ENCODE measurements at regions not wholly inside any gene's neighbourhood (a gene's known extent, or its start where the extent isn't known, plus 50 kb on each side); places are given as distances from the start of the nearest gene placed in this dataset.

DNA sequence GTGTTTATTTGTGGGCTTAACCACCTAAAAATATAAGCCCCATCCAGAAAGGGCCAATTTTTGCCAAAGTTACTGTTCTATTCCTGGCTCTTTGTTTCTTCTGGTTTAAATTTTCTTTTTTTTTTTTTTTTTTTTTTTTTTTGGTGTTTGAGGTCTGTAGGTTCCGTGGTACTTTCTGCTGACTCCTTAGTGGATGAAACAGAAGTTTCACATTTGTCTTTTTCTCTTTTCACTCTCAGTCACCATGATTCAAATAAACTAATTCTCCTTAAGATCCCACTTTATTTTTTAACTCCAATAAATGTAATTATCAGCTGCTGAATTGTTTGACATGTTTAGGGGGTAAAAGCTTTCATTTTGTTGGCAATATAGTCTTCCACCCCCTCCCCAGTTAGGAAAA is 322.3 kb downstream of the CHRM3 start:
- H4K91ac ChIP-seq (replicated peaks; ENCODE audit: insufficient read length, low read length): no peak overlapping the region
- no peak overlapping the region for H3K4ac ChIP-seq (replicated peaks; ENCODE audit: insufficient read length, low read depth, low read length)
- no peak overlapping the region for H2BK15ac ChIP-seq (ENCODE audit: low read length)
- H3K9me3 ChIP-seq (ENCODE audit: insufficient read depth in 2 of 2, low read depth in 1 of 2, low read length in 1 of 2): no peaks in the 10 kb centered on the region
- H3K79me2 ChIP-seq (ENCODE audit: control insufficient read depth in 1 of 2, insufficient read depth in 2 of 2, low read length in 2 of 2): no peaks in the 10 kb centered on the region
- peaks cover 0 to 2% of the 10 kb centered on the region in 2 experiments for H4K20me1 ChIP-seq (replicated peaks in 1 of 2; ENCODE audit: control insufficient read depth in 1 of 2, insufficient read depth in 2 of 2, low read length in 2 of 2)
- H2BK5ac ChIP-seq (ENCODE audit: low read depth, low read length): no peak overlapping the region
- H4K5ac ChIP-seq (ENCODE audit: insufficient read length, low read depth, low read length): no peak overlapping the region
- no peak overlapping the region for H3K4me2 ChIP-seq (ENCODE audit: insufficient read depth in 1 of 2, low read depth in 2 of 2, low read length in 2 of 2)
- H3K79me1 ChIP-seq (ENCODE audit: low read depth, low read length): no peaks in the 10 kb centered on the region
- no peak overlapping the region for H3K23ac ChIP-seq (ENCODE audit: insufficient read length)
- H4K8ac ChIP-seq (ENCODE audit: extremely low read depth, insufficient read depth, low read length): no peak overlapping the region
- no peak overlapping the region for H3K14ac ChIP-seq (ENCODE audit: insufficient read length)
- H2BK120ac ChIP-seq (replicated peaks; ENCODE audit: low read depth, low read length): no peak overlapping the region
- no peak overlapping the region for H3K27ac ChIP-seq (ENCODE audit: low read depth, low read length)
- no peak for FAIRE-seq
- H3K23me2 ChIP-seq (ENCODE audit: low read depth, low read length): no peaks in the 10 kb centered on the region
- peaks cover 0 to 6% (median 3%) of the 10 kb centered on the region in 4 experiments; a peak in 3 of 7 replicates for H3K4me1 ChIP-seq (replicated peaks in 1 of 4; ENCODE audit: control insufficient read depth in 3 of 4, insufficient read depth in 4 of 4, low read length in 3 of 4)
- H2AK5ac ChIP-seq (ENCODE audit: low read depth, low read length): no peak overlapping the region
- H3K36me3 ChIP-seq (ENCODE audit: control insufficient read depth in 2 of 4, insufficient read depth in 4 of 4, low read length in 3 of 4): no peaks in the 10 kb centered on the region
- H3K4me3 ChIP-seq (ENCODE audit: extremely low read depth in 1 of 4, insufficient read depth in 2 of 4, low read depth in 3 of 4, low read length in 4 of 4): no peak overlapping the region
- H3K27me3 ChIP-seq (replicated peaks in 1 of 4; ENCODE audit: control insufficient read depth in 3 of 4, extremely low read depth in 1 of 4, insufficient read depth in 3 of 4, low read length in 3 of 4): no peaks in the 10 kb centered on the region
- POLR2A ChIA-PET (ENCODE audit: partially characterized antibody): no interaction called here
- H2BK12ac ChIP-seq (ENCODE audit: low read depth, low read length): no peak overlapping the region
- H3K9ac ChIP-seq (replicated peaks in 1 of 4; ENCODE audit: extremely low read depth in 1 of 4, low read depth in 3 of 4, low read length in 3 of 4): no peak overlapping the region
- no peak overlapping the region for H3K56ac ChIP-seq (replicated peaks; ENCODE audit: insufficient read length, low read depth, low read length)
- no peak overlapping the region for H2AFZ ChIP-seq (ENCODE audit: low read length)
- H3K18ac ChIP-seq (ENCODE audit: extremely low read depth, low read length): no peak overlapping the region
- DNase-seq (ENCODE audit: low read depth in 1 of 2, low spot score in 2 of 2): no peak
- CTCF ChIA-PET (ENCODE audit: partially characterized antibody): interaction anchor here (1.2 kb wide), 2 partner anchors 10 to 93 kb away, joined by 3 to 4 read pairs; no protein-coding TSS in a partner anchor
- H2BK20ac ChIP-seq (ENCODE audit: low read length): no peak overlapping the region
- 100% methylated on average over 1 of the region's 1 CpG; no CpG with 5 or more reads in 1 of the 2 experiments for WGBS, 2 experiments (ENCODE audit: extremely low coverage in 1 of 2, insufficient coverage in 1 of 2, insufficient read length in 1 of 2, insufficient replicate concordance in 2 of 2, low coverage in 1 of 2, low lambda C conversion rate in 2 of 2, missing lambda C conversion rate in 1 of 2)
- TF ChIP-seq, protein P1, sequence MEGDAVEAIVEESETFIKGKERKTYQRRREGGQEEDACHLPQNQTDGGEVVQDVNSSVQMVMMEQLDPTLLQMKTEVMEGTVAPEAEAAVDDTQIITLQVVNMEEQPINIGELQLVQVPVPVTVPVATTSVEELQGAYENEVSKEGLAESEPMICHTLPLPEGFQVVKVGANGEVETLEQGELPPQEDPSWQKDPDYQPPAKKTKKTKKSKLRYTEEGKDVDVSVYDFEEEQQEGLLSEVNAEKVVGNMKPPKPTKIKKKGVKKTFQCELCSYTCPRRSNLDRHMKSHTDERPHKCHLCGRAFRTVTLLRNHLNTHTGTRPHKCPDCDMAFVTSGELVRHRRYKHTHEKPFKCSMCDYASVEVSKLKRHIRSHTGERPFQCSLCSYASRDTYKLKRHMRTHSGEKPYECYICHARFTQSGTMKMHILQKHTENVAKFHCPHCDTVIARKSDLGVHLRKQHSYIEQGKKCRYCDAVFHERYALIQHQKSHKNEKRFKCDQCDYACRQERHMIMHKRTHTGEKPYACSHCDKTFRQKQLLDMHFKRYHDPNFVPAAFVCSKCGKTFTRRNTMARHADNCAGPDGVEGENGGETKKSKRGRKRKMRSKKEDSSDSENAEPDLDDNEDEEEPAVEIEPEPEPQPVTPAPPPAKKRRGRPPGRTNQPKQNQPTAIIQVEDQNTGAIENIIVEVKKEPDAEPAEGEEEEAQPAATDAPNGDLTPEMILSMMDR (IDR thresholded peaks at IDR 0.05; ENCODE audit: control extremely low read depth in 1 of 3, insufficient read depth in 1 of 3, low read depth in 1 of 3, low read length in 3 of 3): no peak
- TF ChIP-seq, protein P2, sequence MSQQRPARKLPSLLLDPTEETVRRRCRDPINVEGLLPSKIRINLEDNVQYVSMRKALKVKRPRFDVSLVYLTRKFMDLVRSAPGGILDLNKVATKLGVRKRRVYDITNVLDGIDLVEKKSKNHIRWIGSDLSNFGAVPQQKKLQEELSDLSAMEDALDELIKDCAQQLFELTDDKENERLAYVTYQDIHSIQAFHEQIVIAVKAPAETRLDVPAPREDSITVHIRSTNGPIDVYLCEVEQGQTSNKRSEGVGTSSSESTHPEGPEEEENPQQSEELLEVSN (IDR thresholded peaks at IDR 0.05): no peak
- TF ChIP-seq, protein P3, sequence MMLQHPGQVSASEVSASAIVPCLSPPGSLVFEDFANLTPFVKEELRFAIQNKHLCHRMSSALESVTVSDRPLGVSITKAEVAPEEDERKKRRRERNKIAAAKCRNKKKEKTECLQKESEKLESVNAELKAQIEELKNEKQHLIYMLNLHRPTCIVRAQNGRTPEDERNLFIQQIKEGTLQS (IDR thresholded peaks at IDR 0.05; ENCODE audit: insufficient read depth, low read depth, low read length): no peak

All from H1 (cell line).